LNCAP (cell line): ENCODE measurements at regions not wholly inside any gene's neighbourhood (a gene's known extent, or its start where the extent isn't known, plus 50 kb on each side); places are given as distances from the start of the nearest gene placed in this dataset.

Experiments
- CTCF ChIP-seq: fragments of 450-650 bp; IDR thresholded peaks from 2 replicates; pipeline ENCODE4 v1.5.1; 2017; ENCODE audit warnings: mild to moderate bottlenecking

GRCh38 chr5:115050866-115051265 is 118.8 kb downstream of the TRIM36 start:
- no peak for TF ChIP-seq CTCF

- peak; percentile 77 for TF ChIP-seq CTCF
These were observed 135.8 kb downstream of the TRIM36 start for GRCh38 chr5:115033861-115034260.

- no peak for TF ChIP-seq CTCF
These were observed 141.2 kb downstream of the TRIM36 start for GRCh38 chr5:115028557-115028956.

GRCh38 chr5:115024922-115025321 is 144.8 kb downstream of the TRIM36 start:
- TF ChIP-seq CTCF, result no peak

GRCh38 chr5:115022303-115022702 is 147.4 kb downstream of the TRIM36 start:
- no peak for TF ChIP-seq CTCF

- TF ChIP-seq CTCF, result no peak
These were observed 153.1 kb downstream of the TRIM36 start for GRCh38 chr5:115016646-115017045.

GRCh38 chr5:114999176-114999575 is 170.5 kb downstream of the TRIM36 start:
- no peak for TF ChIP-seq CTCF

GRCh38 chr5:114989512-114989911 is 180.2 kb downstream of the TRIM36 start:
- no peak for TF ChIP-seq CTCF
